ENCODE measurements at regions not wholly inside any gene's neighbourhood (a gene's known extent, or its start where the extent isn't known, plus 50 kb on each side); places are given as distances from the start of the nearest gene placed in this dataset.
"Not testable (repeated sequence)": the region's sequence is repeated elsewhere in the genome, so short reads cannot be mapped to it uniquely, and the experiment has no call there.

DNA sequence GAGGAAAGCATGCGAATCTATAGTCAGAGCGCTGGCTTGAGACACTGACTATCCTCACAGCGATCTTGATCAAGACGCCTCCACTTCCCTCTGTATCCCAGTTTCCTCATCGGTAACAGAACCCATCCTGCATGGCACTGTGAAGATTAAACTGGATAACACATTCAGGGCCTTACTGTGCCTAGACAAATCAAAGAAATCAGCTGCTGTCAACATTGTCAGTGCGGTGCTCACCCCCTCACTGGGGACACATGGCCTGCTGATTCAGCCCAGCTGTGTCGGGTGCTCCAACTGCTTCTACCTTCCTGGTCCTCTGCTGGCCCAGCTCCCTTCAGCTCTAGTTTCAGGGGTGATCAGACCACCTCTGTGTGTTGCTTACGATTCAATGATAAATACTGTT, 268.6 kb upstream of the AGAP1 start:
- Histone ChIP-seq H3K36me3 (ENCODE audit: control insufficient read depth in 4 of 4, insufficient read depth in 4 of 4, low read length in 3 of 4) (no peaks in the 10 kb centered on the region), H3K9me3 (ENCODE audit: control extremely low read depth in 1 of 5, control insufficient read depth in 4 of 5, insufficient read depth in 2 of 5, low read depth in 1 of 5, low read length in 4 of 5) (peaks cover 0 to 4% (median 1%) of the 10 kb centered on the region in 5 experiments), H3K27me3 (replicated peaks in 2 of 5; ENCODE audit: control insufficient read depth in 4 of 5, insufficient read depth in 5 of 5, low read length in 4 of 5) (peaks cover 3 to 73% (median 20%) of the 10 kb centered on the region in 5 experiments), H3K4me3 (ENCODE audit: control insufficient read depth in 1 of 7, extremely low read depth in 1 of 7, insufficient read depth in 4 of 7, low read depth in 2 of 7, low read length in 6 of 7) (no peak overlapping the region), H3K27ac (ENCODE audit: insufficient read depth in 1 of 2, low read depth in 1 of 2, low read length in 2 of 2, poor library complexity in 1 of 2, severe bottlenecking in 2 of 2) (no peak overlapping the region), H3K4me1 (ENCODE audit: control extremely low read depth in 1 of 4, control insufficient read depth in 4 of 4, insufficient read depth in 4 of 4, low read length in 3 of 4) (no peaks in the 10 kb centered on the region)
- CTCF ChIA-PET, result no interaction called here
- no peak for DNase-seq
- POLR2A ChIA-PET, result no interaction called here
- 98% methylated on average over 7 of the region's 8 CpGs for WGBS (ENCODE audit: insufficient coverage)

DNA sequence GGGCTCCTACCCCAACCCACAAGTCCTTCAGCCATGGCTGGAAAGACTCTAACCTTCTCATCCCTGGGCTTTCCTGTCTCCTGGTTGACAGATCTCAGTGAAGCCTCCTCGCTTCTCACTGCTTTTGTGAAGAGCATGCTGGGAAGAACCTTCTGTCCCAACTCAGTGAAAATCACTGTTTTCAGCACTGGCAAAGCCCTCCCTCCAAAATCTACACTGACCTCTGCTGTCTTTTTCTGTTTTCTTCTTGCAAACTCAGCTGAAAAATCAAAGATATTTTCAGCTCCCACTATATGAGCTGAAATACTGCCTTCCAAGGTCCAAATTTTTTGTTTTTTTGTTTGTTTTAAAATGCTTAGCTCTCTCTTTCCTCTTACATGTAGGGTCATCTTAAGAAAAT, 266.3 kb upstream of the AGAP1 start:
- H3K36me3 ChIP-seq (ENCODE audit: control insufficient read depth in 4 of 4, insufficient read depth in 4 of 4, low read length in 3 of 4), result no peaks in the 10 kb centered on the region
- CTCF ChIA-PET, result no interaction called here
- no peak overlapping the region for H3K27ac ChIP-seq (ENCODE audit: insufficient read depth in 1 of 2, low read depth in 1 of 2, low read length in 2 of 2, poor library complexity in 1 of 2, severe bottlenecking in 2 of 2)
- 78% methylated on average over 1 of the region's 1 CpG for WGBS (ENCODE audit: insufficient coverage)
- H3K27me3 ChIP-seq (replicated peaks in 2 of 5; ENCODE audit: control insufficient read depth in 4 of 5, insufficient read depth in 5 of 5, low read length in 4 of 5), result peaks cover 3 to 87% (median 21%) of the 10 kb centered on the region in 5 experiments
- no peak for DNase-seq
- H3K4me3 ChIP-seq (ENCODE audit: control insufficient read depth in 1 of 7, extremely low read depth in 1 of 7, insufficient read depth in 4 of 7, low read depth in 2 of 7, low read length in 6 of 7), result no peak overlapping the region
- no peaks in the 10 kb centered on the region for H3K4me1 ChIP-seq (ENCODE audit: control extremely low read depth in 1 of 4, control insufficient read depth in 4 of 4, insufficient read depth in 4 of 4, low read length in 3 of 4)
- POLR2A ChIA-PET, result no interaction called here
- peaks cover 0 to 4% (median 1%) of the 10 kb centered on the region in 5 experiments for H3K9me3 ChIP-seq (ENCODE audit: control extremely low read depth in 1 of 5, control insufficient read depth in 4 of 5, insufficient read depth in 2 of 5, low read depth in 1 of 5, low read length in 4 of 5)

DNA sequence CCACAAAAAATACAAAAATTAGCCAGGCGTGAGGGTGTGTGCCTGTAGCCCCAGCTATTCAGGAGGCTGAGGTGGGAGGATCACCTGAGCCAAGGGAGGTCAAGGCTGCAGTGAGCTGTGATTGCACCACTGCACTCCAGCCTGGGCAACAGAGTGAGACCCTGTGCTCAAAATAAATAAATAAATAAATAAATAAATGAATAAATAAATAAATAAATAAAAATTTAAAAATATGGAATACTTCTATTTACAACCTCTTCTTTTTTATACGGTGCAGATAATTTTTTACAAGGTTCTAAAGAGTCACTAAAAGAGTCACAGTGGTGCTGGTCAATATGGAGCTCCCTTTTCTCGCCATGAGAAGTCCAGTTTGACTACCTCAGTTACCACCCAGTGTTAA, 265.4 kb upstream of the AGAP1 start:
- H3K36me3 ChIP-seq (ENCODE audit: control insufficient read depth in 4 of 4, insufficient read depth in 4 of 4, low read length in 3 of 4); POLR2A ChIA-PET; H3K27ac ChIP-seq (ENCODE audit: insufficient read depth in 1 of 2, low read depth in 1 of 2, low read length in 2 of 2, poor library complexity in 1 of 2, severe bottlenecking in 2 of 2); H3K4me3 ChIP-seq (ENCODE audit: control insufficient read depth in 1 of 7, extremely low read depth in 1 of 7, insufficient read depth in 4 of 7, low read depth in 2 of 7, low read length in 6 of 7); DNase-seq; H3K4me1 ChIP-seq (ENCODE audit: control extremely low read depth in 1 of 4, control insufficient read depth in 4 of 4, insufficient read depth in 4 of 4, low read length in 3 of 4); CTCF ChIA-PET; H3K9me3 ChIP-seq (ENCODE audit: control extremely low read depth in 1 of 5, control insufficient read depth in 4 of 5, insufficient read depth in 2 of 5, low read depth in 1 of 5, low read length in 4 of 5): not testable (repeated sequence)
- H3K27me3 ChIP-seq (replicated peaks in 2 of 5; ENCODE audit: control insufficient read depth in 4 of 5, insufficient read depth in 5 of 5, low read length in 4 of 5), result peaks cover 0 to 89% (median 19%) of the 10 kb centered on the region in 5 experiments
- WGBS (ENCODE audit: insufficient coverage), result 86% methylated on average over 1 of the region's 3 CpGs

DNA sequence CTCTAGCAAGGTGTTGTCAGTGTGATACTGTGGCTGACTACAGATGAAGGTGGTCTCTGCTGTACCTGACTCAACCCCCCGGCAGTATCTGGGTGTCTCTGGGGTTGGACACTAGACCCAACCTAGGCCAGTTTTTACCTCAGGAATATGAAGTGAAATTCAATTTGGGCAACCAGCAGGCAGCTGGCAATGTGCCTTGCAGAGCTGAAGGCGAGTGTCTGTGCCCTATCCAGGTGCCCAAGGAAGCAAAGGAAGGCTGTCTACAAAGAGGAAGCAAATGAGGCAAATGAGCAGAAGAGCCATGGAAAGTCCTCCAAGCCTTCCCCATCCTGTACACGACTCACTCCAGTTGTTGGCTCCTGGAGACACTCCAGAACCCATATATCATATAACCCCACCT, 264.6 kb upstream of the AGAP1 start:
- no peak for DNase-seq
- Histone ChIP-seq H3K27ac (ENCODE audit: insufficient read depth in 1 of 2, low read depth in 1 of 2, low read length in 2 of 2, poor library complexity in 1 of 2, severe bottlenecking in 2 of 2) (no peak overlapping the region), H3K27me3 (replicated peaks in 2 of 5; ENCODE audit: control insufficient read depth in 4 of 5, insufficient read depth in 5 of 5, low read length in 4 of 5) (peaks cover 0 to 83% (median 18%) of the 10 kb centered on the region in 5 experiments), H3K4me3 (ENCODE audit: control insufficient read depth in 1 of 7, extremely low read depth in 1 of 7, insufficient read depth in 4 of 7, low read depth in 2 of 7, low read length in 6 of 7) (no peak overlapping the region), H3K4me1 (ENCODE audit: control extremely low read depth in 1 of 4, control insufficient read depth in 4 of 4, insufficient read depth in 4 of 4, low read length in 3 of 4) (no peaks in the 10 kb centered on the region), H3K36me3 (ENCODE audit: control insufficient read depth in 4 of 4, insufficient read depth in 4 of 4, low read length in 3 of 4) (no peaks in the 10 kb centered on the region), H3K9me3 (ENCODE audit: control extremely low read depth in 1 of 5, control insufficient read depth in 4 of 5, insufficient read depth in 2 of 5, low read depth in 1 of 5, low read length in 4 of 5) (peaks cover 0 to 3% (median 0%) of the 10 kb centered on the region in 5 experiments)
- CTCF ChIA-PET, result no interaction called here
- 92% methylated on average over 2 of the region's 3 CpGs for WGBS (ENCODE audit: insufficient coverage)
- POLR2A ChIA-PET, result no interaction called here

DNA sequence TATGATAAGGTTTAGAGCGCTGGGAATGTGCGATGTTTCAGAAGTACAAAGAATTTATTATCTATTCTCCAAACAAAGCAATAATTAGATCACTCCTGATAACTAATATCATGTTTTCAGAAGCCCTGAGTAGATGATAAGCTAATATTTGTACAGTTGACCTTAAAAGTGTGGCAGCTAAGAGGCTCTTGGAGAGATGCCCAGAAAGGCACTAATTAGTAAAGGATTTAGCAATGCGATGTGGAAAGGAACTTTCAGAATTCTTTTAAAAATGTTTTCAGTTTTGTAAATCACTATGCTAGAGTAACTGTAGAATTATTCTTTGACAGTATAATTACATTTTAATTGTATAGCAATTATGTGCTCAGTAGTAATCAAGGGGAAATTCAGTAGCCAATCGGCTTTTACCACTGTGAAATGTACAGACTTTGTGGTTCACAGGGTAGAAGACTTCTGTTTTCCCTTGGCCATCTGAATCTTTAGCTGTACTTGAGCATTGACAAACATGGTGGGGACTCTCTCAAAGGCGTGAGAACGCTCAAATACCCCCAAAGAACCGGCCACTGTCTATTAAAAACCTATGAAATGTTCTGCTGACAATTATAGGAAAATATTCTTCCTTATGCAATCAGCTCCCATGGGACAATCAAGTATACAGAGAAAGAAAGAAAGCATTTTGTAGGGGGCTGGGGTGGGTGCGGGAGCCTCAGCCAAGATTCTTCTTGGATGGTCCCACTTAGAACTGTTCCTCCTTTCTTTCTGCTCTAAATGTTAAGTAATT, 262.8 kb upstream of the AGAP1 start:
- no peak for DNase-seq
- POLR2A ChIA-PET, result no interaction called here
- Histone ChIP-seq H3K4me3 (ENCODE audit: control insufficient read depth in 1 of 7, extremely low read depth in 1 of 7, insufficient read depth in 4 of 7, low read depth in 2 of 7, low read length in 6 of 7) (no peak overlapping the region), H3K27ac (ENCODE audit: insufficient read depth in 1 of 2, low read depth in 1 of 2, low read length in 2 of 2, poor library complexity in 1 of 2, severe bottlenecking in 2 of 2) (no peak overlapping the region), H3K27me3 (replicated peaks in 2 of 5; ENCODE audit: control insufficient read depth in 4 of 5, insufficient read depth in 5 of 5, low read length in 4 of 5) (peaks cover 0 to 69% (median 21%) of the 10 kb centered on the region in 5 experiments), H3K9me3 (ENCODE audit: control extremely low read depth in 1 of 5, control insufficient read depth in 4 of 5, insufficient read depth in 2 of 5, low read depth in 1 of 5, low read length in 4 of 5) (no peaks in the 10 kb centered on the region), H3K4me1 (ENCODE audit: control extremely low read depth in 1 of 4, control insufficient read depth in 4 of 4, insufficient read depth in 4 of 4, low read length in 3 of 4) (no peaks in the 10 kb centered on the region), H3K36me3 (ENCODE audit: control insufficient read depth in 4 of 4, insufficient read depth in 4 of 4, low read length in 3 of 4) (no peaks in the 10 kb centered on the region)
- WGBS (ENCODE audit: insufficient coverage), result 94% methylated on average over 2 of the region's 8 CpGs
- CTCF ChIA-PET, result interaction anchor here (1.1 kb wide), 1 partner anchor 35 kb away, joined by 3 read pairs; no protein-coding TSS in a partner anchor

DNA sequence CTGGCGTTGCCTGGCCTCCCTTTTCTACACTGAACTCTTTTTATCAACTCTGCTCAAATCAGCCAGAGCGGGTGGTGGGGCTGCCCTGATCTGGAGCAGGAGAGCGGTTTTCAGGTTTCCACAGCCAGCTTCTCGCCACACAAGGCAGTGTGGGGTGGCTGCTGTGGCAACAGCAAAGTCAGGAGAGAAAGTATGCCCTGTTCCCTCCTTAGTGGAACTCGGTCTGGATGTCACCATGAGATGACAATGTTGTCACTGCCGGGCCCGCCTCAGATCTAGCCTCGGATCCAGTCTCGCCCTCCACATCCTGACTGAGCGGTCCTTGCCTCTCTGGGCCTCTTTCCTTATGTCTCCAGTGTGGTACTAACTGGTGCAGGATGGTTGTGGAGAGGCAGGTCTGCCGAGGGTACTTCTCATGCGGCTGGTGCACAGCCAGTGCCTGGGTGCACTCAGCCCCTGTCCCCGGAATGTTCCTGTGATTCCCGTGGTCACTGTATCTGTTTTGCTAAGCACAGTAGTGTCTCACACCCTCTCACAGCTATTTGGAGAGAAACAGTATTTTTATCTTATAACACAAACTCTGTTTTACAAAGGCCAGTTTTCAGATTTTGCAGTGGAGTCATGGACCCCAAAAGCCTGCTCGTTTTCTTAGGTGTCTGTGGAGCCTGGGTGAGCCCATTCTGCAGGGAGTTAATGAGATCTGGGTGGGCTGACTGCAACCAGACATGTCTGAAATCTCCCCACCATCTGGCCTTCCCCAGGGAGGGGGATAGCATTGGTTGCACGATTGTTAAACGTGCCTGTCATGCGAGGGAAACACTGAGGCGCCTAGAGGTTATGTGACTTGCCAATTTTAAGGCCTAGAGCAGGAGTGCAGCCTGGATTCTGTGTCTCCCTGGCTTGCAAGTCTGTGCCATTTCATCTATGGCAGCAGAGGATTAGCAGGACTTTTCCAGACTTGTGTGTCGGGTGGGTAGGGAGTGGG, 261.1 kb upstream of the AGAP1 start:
- 91% methylated on average over 17 of the region's 20 CpGs for WGBS (ENCODE audit: insufficient coverage)
- POLR2A ChIA-PET, result no interaction called here
- Histone ChIP-seq H3K4me1 (ENCODE audit: control extremely low read depth in 1 of 4, control insufficient read depth in 4 of 4, insufficient read depth in 4 of 4, low read length in 3 of 4) (no peaks in the 10 kb centered on the region), H3K27me3 (replicated peaks in 2 of 5; ENCODE audit: control insufficient read depth in 4 of 5, insufficient read depth in 5 of 5, low read length in 4 of 5) (peaks cover 0 to 64% (median 16%) of the 10 kb centered on the region in 5 experiments), H3K27ac (ENCODE audit: insufficient read depth in 1 of 2, low read depth in 1 of 2, low read length in 2 of 2, poor library complexity in 1 of 2, severe bottlenecking in 2 of 2) (no peak overlapping the region), H3K4me3 (ENCODE audit: control insufficient read depth in 1 of 7, extremely low read depth in 1 of 7, insufficient read depth in 4 of 7, low read depth in 2 of 7, low read length in 6 of 7) (no peak overlapping the region), H3K36me3 (ENCODE audit: control insufficient read depth in 4 of 4, insufficient read depth in 4 of 4, low read length in 3 of 4) (no peaks in the 10 kb centered on the region), H3K9me3 (ENCODE audit: control extremely low read depth in 1 of 5, control insufficient read depth in 4 of 5, insufficient read depth in 2 of 5, low read depth in 1 of 5, low read length in 4 of 5) (no peaks in the 10 kb centered on the region)
- CTCF ChIA-PET, result no interaction called here
- no peak for DNase-seq

DNA sequence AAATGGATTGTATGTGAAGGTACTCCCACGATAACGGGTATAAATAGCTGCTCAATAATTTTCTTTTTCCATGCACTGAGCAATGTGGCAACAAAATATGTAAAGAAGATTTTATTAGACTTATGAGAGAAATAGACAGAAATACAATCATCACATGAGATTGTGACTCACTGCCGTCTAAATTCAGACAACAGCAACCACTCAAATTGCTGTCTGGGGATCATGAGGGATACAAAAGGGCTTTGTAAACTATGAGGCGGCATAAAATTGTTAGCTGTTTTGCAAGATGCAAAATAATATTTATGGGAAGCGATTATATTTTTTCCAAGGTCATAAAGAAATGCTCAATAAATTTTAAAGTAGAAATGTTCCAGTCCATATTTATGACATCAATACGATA, 259.1 kb upstream of the AGAP1 start:
- ChIA-PET CTCF (no interaction called here), POLR2A (no interaction called here)
- WGBS (ENCODE audit: insufficient coverage), result 100% methylated on average over 1 of the region's 6 CpGs
- no peak for DNase-seq
- H3K4me3 ChIP-seq (ENCODE audit: control insufficient read depth in 1 of 7, extremely low read depth in 1 of 7, insufficient read depth in 4 of 7, low read depth in 2 of 7, low read length in 6 of 7), result no peak overlapping the region
- H3K36me3 ChIP-seq (ENCODE audit: control insufficient read depth in 4 of 4, insufficient read depth in 4 of 4, low read length in 3 of 4), result no peaks in the 10 kb centered on the region
- H3K27me3 ChIP-seq (replicated peaks in 2 of 5; ENCODE audit: control insufficient read depth in 4 of 5, insufficient read depth in 5 of 5, low read length in 4 of 5), result peaks cover 0 to 70% (median 19%) of the 10 kb centered on the region in 5 experiments
- H3K27ac ChIP-seq (ENCODE audit: insufficient read depth in 1 of 2, low read depth in 1 of 2, low read length in 2 of 2, poor library complexity in 1 of 2, severe bottlenecking in 2 of 2), result no peak overlapping the region
- no peaks in the 10 kb centered on the region for H3K4me1 ChIP-seq (ENCODE audit: control extremely low read depth in 1 of 4, control insufficient read depth in 4 of 4, insufficient read depth in 4 of 4, low read length in 3 of 4)
- H3K9me3 ChIP-seq (ENCODE audit: control extremely low read depth in 1 of 5, control insufficient read depth in 4 of 5, insufficient read depth in 2 of 5, low read depth in 1 of 5, low read length in 4 of 5), result no peaks in the 10 kb centered on the region

Data from common myeloid progenitor, CD34-positive (primary cell).